HG02798 (cell line): ENCODE measurements at regions not wholly inside any gene's neighbourhood (a gene's known extent, or its start where the extent isn't known, plus 50 kb on each side); places are given as distances from the start of the nearest gene placed in this dataset.

Experiments used
- ATAC-seq: cut with Tn5 transposase; IDR thresholded peaks from one replicate; pipeline ENCODE4 v1.9.1; 2021; ENCODE audit warnings: mild to moderate bottlenecking; ENCODE audit not compliant: unreplicated experiment, poor library complexity

DNA sequence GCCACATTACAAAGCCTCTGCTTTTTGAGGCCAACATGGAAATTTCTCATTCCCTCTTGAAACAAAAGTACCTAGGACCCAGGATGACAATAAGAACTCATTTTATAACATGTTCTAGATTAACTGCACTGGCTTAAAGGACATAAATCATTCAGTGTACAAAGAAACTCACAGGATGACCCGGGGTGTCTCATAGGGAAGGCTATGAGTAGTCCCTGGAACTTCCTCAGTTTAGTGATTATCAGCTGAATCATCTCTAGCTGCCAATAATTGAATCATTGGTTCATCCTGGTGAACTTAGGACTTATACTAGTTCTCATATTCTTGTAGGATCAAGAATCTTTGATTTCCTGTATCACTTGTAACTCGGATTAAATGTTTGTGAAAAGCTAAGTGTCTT lies 95.8 kb upstream of the WDR1 start:
- no peak for ATAC-seq

DNA sequence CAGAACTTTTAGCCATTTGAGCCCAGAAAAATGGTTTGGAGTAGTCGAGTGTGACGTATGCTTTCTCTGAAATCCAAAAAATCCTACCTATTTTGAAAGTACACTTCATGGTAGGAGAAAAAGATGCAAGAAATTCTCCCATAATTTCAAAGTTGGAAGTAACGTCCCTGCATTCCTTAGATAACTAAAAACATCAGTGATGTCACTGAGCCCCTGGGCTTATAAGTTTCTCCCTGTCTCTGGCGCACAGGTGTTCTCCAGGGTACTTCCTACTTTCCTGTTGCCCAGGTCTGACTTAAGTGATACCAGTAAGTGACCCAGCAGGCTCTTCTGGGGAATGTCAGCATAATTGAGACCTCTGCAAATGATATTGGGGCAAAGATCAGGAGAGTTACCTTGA lies 90.5 kb upstream of the WDR1 start:
- ATAC-seq: no peak

DNA sequence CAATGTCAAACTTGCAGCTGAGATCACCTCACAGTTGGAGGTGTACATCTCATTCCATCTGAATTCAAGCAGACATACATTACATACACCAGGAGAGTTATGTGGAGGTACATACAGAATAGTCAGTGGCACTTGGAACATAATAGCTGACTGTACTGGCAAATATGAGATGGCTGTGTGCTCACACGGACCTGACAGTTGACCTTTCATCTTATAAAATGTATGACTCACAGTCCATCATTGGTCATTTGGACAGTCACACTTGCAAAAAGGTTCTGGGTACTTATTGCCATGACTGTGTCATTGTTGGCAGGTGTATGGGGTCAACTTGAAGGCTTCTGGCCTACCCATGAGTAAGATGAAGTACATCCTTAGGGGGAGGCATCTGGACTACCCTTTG lies 88.6 kb upstream of the WDR1 start:
- ATAC-seq: no peak

DNA sequence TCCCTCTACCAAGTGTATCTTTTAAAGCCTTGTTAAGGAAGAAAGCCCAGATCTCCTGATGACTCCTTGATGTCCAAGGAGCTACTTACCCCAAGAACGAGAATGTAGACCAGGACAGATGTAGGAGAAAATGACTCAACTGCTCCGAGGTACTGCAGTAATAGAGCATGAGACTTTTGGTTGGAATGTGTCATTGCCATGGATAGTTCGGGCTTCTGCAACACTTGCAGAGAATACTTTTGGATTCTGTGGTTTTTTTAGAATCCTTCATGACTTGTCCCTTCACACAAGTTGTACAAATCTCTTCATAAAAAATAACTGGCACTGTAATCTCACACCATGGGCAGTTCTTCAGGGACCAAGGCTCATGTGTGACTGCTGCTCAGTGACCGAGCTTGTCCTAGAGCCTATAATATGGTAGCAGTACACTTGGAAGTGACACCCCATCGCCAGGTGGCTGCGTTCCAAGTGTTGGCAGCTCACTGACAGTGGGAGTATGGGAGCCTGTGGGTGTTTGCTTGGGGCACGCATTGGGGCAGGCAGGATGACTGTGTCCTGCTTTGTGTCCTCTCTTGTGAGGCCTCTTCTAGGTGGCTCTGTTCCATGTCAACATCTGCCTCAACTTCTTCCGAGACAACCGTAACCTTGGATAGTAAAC lies 87.9 kb upstream of the WDR1 start:
- ATAC-seq: no peak

DNA sequence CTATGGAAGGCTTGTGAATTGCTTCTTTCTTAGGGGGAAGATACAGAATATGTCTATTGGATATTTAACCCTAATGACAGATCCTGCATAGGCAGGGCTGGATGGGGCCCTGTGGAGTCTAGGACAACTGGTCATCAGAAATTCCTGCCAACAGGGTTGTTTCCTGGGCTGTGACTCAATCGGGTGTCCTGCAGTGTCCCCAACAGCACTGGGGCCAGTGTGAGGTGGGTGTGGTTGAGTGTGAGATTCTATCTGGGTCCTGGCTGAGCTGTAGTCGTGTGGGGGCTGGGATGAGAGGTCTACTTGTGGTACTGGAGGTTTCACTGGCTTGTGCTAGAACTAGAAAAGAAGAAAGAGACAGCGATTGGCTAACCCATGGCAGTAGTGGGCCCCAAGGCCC lies 87.3 kb upstream of the WDR1 start:
- ATAC-seq: no peak

DNA sequence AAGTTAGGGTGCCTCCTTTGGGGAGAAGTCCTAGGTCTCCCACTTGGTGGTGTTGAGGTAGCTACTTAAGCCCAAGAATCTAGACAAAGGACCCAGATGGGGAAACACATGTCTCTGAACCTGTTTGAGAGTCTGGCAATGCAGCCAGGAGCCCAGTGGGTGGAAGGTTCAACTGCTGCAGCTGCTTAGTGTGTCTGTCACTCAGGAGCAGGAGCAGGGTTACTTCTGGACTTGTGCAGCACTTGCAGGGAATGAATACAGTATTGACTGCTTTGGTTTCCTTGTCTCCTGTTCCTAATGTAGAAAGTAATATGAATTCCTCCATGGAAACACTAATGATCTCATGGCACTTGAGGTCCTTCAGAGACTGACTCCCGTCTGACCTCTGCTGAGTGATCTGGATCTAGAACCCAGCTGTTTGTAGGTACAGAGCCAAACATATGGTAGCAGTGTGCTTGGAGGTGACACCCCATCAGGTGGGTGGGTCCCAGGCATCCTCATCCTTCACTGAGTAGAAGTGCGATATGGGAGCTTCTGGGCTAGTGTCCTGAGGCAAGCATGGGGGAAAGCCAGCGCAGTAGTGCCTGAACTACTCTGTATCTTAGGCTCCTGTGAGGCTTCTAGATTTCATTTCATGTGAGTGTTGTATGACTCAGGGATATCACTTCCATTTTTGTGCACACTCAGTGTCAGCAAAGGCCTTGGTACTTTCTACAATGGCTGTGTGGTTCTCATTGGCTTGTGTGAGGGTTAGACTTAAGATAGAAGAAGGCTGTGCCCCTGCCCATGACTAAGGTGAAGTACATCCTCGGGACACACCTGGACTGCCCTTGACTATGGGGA lies 85.0 kb upstream of the WDR1 start:
- ATAC-seq: no peak

DNA sequence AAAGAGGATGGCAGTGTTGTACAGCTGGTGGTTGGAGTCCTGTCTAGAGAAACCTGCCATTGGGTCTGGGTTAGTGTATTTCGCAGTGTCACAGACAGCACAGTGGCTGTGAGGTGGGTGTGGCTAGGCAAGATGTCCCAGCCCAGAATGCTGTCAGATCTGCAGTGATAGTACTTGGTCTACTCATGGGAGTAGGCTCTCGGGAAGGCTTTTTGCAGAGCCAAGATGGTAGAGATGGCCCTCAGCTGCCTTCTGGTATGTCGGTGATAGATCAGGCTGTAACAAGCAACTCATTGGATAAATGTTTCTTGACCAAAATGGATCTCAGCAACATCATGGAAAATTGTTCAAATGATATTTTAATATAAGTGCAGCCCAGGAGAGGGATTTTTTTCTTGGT lies 84.3 kb upstream of the WDR1 start:
- no peak for ATAC-seq

DNA sequence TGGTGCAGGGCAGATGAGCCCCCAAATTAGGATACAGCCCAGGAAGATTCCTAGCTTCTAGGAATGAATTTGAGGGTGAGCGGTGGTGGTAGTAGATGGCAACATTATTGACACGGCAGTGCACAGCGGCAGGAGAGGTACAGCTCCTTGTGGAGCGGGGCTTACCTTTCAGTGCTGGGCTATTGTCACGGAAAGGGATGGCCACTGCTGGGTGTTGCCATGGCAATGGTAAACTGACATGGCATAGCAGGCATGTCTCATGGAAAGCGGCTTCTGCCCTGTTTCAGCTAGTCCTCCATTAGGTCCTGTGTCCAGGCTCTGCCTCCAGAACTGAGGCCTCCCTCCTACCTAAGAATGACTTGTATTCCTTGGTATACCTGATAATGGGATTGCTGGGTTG lies 81.8 kb upstream of the WDR1 start:
- ATAC-seq: no peak

DNA sequence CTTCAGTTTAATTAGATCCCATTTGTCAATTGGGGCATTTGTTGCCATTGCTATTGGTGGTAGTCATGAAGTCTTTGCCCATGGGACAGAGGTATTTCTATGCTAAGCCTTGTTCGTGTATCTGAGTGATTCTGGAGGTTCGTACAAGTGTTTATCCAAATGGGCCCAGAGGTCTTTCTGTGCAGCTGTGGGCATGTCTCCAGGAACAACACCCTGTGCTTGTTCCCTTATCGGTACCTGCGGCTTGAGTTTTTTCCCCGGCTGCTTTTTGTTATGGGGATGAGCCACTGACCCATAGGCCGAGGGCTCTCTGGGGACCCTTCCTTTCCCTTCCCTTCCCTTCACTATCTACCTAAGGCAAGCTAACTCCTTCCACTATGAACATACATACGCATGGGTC lies 81.4 kb upstream of the WDR1 start:
- ATAC-seq: no peak

DNA sequence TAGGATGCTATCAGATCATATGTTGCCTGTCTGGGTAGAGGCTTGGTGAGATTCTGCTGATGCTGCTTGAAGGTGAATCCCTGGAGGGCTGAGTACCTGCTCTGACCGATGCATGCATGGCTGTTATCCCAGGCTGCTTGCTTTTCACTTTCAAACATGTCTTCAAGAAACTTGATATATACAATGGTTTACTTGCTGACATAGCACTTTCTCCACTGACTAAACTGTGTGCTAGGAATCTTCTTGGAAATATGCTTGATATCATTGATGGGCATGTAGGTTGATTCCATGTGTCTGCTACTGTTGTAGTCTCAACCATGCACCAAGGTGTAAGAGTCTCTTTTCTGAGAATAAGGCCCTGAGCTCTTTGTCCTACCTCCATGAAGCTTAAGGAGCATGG lies 79.6 kb upstream of the WDR1 start:
- ATAC-seq: no peak

DNA sequence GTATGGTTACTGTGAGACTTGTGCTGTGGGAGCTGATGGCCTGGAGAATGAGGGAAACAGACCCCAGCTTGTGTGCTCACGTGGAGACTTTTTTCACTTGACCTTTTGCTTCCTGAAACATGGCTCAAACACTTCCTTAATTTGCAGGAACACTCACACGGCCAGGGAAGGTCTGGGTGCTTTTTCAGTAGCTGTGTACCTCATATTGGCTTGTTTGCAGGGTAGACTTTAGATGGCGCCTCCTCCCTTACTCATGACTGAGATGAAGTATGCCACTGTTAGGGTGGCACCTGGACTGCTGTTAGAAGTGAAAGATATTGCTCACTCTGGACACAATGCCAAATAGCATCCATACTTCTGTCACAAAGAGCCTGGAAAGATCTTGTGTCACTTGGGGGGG lies 75.7 kb upstream of the WDR1 start:
- no peak for ATAC-seq

DNA sequence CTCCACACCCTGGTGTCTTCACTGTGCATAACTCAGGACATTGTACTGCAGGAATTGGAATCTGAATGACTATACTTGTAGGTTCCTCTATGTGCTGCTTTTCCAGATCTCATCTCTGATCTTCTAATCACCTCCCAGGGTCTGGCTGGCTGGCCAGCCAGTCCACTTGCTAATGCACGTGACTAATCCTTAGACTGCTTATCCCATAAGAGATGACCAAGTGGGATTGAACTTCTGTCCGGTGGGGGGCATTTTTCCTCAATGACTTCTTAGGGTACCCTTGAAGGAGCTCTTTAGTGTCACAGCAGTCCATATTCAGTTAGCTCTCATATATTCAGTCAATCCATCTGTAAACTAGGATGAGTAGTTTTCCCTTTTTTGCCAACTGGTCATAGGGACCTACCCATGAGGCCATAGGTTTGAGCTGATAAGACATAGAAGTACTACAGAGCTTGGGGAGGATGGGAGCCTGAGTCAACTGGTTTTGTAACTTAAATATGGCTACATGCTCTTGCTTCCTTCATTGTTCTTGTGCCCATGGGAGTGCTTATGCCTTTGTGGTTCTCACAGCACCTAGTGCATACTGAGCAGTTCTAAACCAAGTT lies 71.9 kb upstream of the WDR1 start:
- ATAC-seq: no peak

DNA sequence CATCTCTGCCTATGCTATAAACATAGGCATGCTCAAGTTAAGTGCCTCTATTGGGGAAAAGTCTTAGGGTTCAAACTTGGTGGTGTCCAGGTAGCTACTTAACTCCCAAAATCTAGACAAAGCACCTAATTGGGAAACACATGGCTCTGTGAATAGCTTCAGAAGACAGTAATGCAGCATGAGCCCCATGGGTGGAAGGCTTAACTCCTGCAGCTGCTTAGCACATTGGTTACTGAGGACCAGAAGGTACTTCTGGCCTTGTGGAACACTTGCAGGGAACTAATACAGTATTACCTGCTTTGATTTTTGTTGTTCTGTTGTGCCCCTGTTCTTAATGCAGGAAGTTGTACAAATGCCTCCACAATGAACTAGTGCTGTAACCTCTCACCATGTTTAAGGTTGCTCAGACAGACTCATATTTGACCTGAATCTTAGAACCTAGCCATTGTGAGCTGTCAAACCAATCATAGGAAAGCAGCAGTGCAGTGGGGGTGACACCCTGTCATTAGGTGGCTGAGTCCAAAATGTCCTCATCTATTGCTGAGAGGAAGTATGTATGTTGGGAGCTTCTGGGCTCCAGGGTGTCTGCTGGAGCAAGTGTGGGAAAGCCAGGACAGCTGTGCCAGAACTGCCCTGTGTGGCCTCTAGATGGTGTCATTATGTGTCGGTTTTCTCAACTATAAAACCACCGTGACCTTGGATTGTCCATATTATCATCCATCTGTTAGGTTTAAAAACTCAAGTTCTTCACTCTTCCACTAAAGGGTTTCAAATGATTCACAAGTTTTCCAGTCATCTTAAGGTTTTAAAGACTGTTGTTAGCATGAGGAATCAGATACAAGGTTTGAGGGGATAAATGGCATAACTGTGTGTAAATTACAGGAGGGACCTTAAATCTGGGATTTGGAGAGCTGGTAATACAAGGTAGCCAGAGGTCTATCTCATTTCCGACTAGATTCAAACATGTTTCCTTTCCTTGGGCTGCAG lies 69.9 kb upstream of the WDR1 start:
- no peak for ATAC-seq

DNA sequence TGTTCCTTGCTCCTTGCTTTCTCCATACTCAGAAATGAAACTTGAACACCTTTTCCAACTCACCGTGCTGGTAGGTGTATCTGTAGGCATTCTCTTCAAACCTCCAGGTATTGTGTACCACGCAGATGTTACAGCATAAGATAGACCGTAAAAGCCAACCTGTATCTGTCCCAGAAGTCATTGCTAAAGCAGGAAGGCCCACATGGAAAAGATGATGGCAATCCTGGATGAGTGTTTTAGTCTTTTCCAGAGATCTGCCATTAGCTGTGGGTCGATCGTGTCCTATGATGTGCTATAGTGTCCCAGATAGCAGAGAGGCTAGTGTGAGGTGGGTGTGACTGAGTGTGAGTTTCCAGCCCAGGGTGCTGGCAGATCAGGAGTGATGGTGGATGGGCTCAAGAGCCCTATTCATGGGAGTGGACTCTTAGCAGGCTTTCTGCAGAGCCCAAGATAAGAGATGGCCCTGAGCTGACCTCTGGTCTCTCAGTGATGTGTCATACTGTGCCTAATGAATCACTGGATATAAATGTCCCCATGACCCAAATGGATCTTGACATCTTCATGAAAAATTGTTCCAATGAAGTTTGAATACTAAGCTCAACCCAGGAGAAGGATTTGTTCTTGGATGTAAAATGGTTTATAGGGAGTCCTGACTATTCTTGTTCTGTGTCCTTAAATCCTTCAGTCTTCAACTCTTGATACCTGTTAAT lies 69.1 kb upstream of the WDR1 start:
- ATAC-seq: no peak

DNA sequence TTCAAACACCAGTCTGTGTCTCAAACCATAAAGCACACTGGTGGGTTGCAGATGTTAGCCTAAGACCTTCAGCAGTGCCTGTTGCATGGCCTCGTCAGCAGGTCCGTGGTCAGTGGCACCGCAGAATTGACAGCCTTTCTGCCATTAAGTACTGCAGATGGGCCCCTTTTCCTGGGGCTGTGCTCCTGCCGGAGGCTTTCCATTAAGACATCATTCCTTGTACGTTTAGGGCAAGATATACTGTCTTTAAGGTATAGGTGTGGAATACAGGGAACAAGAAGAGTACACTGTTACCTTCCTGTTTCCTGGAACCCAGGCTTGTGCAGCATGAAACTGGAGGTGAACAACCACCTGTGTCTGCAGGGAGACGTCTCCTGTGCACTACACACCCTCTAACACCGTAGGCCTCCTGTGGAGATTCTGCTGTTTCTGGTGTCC lies 67.9 kb upstream of the WDR1 start:
- no peak for ATAC-seq

DNA sequence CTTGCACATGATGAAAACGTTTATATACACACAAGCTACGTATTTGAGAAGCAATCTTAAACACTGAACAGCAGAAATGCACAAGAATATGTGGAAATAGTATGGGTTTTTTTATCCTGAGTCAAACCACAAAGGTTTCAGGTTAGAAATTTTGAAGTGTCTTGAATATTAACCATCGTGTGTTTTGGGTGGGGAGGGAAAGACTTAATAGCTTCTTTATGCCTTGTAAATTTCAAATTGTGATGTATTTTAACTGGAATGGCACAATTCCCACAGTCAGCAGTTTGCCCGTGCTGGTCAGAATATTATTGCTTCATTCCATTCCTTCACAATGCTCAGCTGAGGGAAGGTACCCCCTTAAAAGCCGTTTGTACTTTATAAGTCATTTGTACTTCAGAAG lies 67.4 kb upstream of the WDR1 start:
- ATAC-seq: no peak

DNA sequence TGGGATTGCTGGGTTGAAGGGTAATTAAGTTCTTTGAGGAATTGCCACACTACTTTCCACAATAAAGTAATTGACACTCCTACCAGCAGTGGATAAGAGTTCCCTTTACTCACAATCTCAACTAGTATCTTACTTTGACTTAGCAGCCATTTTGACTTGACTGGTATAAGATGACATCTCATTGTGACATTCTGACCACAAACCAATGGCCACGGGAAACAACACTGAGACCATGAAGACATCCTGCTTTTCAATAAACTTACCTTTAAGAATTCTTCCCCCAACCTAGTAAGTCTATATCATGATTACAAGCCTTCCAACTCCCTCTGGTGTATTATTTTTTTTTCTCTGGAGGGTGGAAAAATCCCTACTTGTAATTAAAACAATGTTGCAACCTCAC lies 66.9 kb upstream of the WDR1 start:
- ATAC-seq: no peak

DNA sequence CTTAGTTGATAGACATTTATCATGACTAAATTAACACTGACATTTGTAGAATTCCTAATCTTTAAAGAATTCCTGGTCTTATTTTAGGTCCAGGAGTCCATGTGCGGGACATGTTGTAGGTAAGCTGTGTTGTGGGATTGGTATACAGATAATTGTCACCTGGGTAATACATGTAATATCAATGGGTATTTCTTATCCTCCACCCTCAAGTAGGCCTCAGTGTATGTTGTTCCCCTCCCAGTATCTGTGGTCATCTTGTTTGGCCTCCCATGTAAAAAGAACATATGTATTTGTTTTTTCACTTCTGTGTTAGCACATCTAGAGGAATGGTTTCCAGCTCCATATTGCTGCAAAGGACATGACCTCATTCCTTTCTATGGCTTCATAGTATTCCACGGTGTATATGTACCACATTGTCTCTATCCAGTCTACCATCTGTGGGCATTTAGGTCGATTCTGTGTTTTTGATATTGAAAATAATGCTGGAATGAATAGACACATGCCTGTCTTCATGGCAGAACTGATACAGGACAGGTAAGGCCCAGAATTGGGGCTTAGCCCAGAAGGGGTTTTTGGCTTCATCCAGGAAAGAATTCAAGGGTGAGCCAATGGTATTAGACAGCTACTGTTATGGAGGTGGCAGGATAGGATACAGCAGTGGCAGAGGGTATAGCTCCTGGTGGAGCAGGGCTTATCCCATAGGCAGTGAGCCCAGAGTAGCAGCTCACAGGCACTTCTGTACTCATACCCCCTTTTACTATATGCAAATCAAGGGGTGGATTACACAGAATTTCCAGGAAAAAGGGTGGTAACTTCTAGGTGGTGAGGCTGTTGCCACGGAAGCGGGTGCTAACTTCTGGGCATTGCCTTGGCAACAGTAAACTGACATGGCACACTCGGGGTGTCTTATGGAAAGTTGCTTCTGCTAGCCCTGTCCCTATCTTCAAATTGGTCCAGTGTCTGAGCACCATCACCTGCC lies 66.1 kb upstream of the WDR1 start:
- ATAC-seq: no peak
